WTC11 (cell line): ENCODE measurements at regions not wholly inside any gene's neighbourhood (a gene's known extent, or its start where the extent isn't known, plus 50 kb on each side); places are given as distances from the start of the nearest gene placed in this dataset.

Experiments
- CREM ChIP-seq: sonication (generic); formaldehyde crosslinking; IDR thresholded peaks from 2 replicates; pipeline ENCODE4 v1.8.1; 2022; ENCODE audit warnings: mild to moderate bottlenecking, missing genetic modification reagents, moderate library complexity
- JUN ChIP-seq: sonication (generic); formaldehyde crosslinking; IDR thresholded peaks from 2 replicates; pipeline ENCODE4 v1.8.0; 2023; ENCODE audit warnings: mild to moderate bottlenecking, missing genetic modification reagents
- NFYB ChIP-seq: sonication (generic); formaldehyde crosslinking; conservative IDR thresholded peaks from 2 replicates; pipeline ENCODE4 v1.8.0; 2022; ENCODE audit warnings: low read depth, missing genetic modification reagents
- TF ChIP-seq, protein P1 (sequence below): sonication (generic); formaldehyde crosslinking; IDR thresholded peaks from 2 replicates; pipeline ENCODE4 v1.8.0; 2022; ENCODE audit warnings: mild to moderate bottlenecking, missing genetic modification reagents
- TF ChIP-seq, protein P2 (sequence below): fragments of 200-600 bp; IDR thresholded peaks from 2 replicates; pipeline ENCODE4 v1.8.0; 2022; ENCODE audit warnings: antibody characterized with exemption
- TF ChIP-seq, protein P3 (sequence below): fragments of 250-450 bp; sonication (Bioruptor Pico); IDR thresholded peaks from 2 replicates; pipeline ENCODE4 v1.9.0; 2021; ENCODE audit warnings: moderate library complexity, mild to moderate bottlenecking, inconsistent platforms, borderline replicate concordance
- TF ChIP-seq, protein P4 (sequence below): sonication (generic); formaldehyde crosslinking; IDR thresholded peaks from 2 replicates; pipeline ENCODE4 v1.8.0; 2022; ENCODE audit warnings: mild to moderate bottlenecking, missing genetic modification reagents

DNA sequence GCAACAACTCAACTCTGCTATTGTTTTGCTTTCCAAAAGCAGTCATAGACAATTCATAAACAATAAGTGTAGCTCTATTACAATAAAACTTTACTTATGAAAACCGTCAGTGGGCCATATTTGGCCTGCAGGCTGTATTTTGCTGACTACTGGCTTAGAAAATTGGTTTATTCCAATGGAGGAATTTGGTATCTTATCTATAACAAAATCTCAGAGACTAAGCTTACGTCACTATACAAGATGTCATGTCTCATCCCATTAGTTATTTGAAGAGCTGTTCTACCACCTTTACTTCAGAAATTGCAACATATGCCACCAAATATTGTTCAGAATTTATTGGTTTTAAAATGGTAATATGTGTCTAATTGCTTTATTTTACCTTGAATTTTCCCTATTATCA lies 436.9 kb downstream of the HTR1B start:
- TF ChIP-seq, protein P1, sequence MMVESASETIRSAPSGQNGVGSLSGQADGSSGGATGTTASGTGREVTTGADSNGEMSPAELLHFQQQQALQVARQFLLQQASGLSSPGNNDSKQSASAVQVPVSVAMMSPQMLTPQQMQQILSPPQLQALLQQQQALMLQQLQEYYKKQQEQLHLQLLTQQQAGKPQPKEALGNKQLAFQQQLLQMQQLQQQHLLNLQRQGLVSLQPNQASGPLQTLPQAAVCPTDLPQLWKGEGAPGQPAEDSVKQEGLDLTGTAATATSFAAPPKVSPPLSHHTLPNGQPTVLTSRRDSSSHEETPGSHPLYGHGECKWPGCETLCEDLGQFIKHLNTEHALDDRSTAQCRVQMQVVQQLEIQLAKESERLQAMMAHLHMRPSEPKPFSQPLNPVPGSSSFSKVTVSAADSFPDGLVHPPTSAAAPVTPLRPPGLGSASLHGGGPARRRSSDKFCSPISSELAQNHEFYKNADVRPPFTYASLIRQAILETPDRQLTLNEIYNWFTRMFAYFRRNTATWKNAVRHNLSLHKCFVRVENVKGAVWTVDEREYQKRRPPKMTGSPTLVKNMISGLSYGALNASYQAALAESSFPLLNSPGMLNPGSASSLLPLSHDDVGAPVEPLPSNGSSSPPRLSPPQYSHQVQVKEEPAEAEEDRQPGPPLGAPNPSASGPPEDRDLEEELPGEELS (CRISPR knock-in tag), result no peak
- TF ChIP-seq CREM (CRISPR knock-in tag), result no peak
- TF ChIP-seq, protein P2, sequence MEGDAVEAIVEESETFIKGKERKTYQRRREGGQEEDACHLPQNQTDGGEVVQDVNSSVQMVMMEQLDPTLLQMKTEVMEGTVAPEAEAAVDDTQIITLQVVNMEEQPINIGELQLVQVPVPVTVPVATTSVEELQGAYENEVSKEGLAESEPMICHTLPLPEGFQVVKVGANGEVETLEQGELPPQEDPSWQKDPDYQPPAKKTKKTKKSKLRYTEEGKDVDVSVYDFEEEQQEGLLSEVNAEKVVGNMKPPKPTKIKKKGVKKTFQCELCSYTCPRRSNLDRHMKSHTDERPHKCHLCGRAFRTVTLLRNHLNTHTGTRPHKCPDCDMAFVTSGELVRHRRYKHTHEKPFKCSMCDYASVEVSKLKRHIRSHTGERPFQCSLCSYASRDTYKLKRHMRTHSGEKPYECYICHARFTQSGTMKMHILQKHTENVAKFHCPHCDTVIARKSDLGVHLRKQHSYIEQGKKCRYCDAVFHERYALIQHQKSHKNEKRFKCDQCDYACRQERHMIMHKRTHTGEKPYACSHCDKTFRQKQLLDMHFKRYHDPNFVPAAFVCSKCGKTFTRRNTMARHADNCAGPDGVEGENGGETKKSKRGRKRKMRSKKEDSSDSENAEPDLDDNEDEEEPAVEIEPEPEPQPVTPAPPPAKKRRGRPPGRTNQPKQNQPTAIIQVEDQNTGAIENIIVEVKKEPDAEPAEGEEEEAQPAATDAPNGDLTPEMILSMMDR, result no peak
- TF ChIP-seq NFYB (CRISPR knock-in tag), result no peak
- TF ChIP-seq, protein P3, sequence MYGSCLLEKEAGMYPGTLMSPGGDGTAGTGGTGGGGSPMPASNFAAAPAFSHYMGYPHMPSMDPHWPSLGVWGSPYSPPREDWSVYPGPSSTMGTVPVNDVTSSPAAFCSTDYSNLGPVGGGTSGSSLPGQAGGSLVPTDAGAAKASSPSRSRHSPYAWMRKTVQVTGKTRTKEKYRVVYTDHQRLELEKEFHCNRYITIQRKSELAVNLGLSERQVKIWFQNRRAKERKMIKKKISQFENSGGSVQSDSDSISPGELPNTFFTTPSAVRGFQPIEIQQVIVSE (CRISPR knock-in tag), result no peak
- TF ChIP-seq, protein P4, sequence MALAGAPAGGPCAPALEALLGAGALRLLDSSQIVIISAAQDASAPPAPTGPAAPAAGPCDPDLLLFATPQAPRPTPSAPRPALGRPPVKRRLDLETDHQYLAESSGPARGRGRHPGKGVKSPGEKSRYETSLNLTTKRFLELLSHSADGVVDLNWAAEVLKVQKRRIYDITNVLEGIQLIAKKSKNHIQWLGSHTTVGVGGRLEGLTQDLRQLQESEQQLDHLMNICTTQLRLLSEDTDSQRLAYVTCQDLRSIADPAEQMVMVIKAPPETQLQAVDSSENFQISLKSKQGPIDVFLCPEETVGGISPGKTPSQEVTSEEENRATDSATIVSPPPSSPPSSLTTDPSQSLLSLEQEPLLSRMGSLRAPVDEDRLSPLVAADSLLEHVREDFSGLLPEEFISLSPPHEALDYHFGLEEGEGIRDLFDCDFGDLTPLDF (CRISPR knock-in tag), result no peak
- TF ChIP-seq JUN (CRISPR knock-in tag), result no peak
